IPS-NIHi7 (cell line): ENCODE measurements at regions not wholly inside any gene's neighbourhood (a gene's known extent, or its start where the extent isn't known, plus 50 kb on each side); places are given as distances from the start of the nearest gene placed in this dataset.

Experiments used
- DNase-seq: peaks from one replicate; pipeline ENCODE4 v3.0.0; 2012; ENCODE audit warnings: mixed read lengths; ENCODE audit errors: extremely low spot score

DNA sequence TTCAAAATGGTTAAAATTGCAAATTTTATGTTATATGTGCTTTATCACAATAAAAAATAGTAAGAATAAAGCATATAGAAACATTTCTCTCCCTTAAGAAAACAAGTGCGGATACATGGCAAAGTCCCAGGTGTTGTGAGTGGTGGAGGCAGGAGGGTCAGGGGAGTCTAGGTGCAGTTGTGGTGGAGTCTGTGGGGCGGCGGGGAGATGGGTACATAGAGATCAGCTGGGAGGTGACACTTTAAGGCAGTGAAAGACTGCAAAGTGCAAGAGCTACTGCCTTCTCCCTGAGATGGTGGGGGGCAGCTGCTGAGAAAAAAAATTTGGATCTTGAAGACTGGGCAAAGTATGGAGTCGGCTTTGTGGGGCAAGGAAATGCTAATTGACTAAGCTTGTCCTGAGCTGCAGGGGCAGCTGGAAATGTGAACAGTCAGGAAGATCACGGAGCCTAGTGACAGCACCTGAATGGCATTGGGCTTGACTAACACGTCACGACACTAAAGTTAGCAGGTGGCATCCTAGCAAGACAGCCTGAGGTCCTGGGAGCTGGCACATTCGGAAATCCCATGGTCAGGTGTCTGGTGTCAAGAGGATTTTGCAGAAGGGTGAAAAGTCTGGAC lies 72.9 kb upstream of the IRS2 start:
- DNase-seq, result no peak

- DNase-seq, result no peak
These were observed 71.9 kb upstream of the IRS2 start for GRCh38 chr13:109858319-109858718.

GRCh38 chr13:109857803-109858202 lies 71.4 kb upstream of the IRS2 start:
- no peak for DNase-seq

- DNase-seq, result no peak
These were observed 70.9 kb upstream of the IRS2 start for GRCh38 chr13:109857325-109857724.

GRCh38 chr13:109856350-109856749 lies 70.0 kb upstream of the IRS2 start:
- no peak for DNase-seq

DNA sequence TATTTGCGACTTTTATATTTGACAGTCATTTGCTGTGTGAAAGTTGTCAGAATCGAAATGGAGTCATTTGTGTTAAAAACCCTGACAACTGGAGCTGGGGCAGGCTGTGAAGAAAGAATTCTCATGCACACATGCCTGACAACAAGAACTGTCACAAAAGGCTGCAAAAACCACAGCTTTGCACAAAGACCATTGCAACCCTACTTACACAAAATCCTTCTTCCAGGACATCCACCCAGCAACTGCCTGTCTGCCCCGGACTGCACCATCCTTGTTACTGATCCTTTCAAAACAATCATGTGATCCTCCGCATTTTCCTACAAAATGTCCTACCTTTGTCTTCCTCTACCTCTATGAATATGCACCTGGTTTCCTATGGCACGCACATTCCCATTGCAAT lies 66.8 kb upstream of the IRS2 start:
- no peak for DNase-seq

- no peak for DNase-seq
These were observed 59.8 kb upstream of the IRS2 start for GRCh38 chr13:109846185-109846584.

DNA sequence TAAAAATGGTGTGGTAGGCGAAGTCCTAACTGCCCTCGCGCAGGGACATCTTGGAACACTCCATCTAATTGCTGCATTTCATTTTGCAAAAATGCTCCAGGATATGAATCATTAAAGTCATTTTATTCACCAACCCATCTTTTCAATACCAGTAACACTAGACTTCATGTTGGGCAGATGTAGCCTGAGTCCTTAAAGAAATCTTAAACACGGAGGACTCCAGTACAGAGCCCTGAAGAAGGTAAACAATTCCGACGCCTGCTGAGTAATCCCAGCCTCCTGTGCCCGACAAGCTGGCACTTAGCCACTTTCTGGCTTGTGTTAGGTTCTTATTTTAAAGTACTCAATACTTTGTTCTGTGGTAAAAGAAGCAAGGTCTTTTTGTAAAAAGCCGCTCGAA lies 58.0 kb upstream of the IRS2 start:
- DNase-seq, result no peak

GRCh38 chr13:109843695-109844094 lies 57.3 kb upstream of the IRS2 start:
- no peak for DNase-seq

GRCh38 chr13:109842212-109842920 lies 56.0 kb upstream of the IRS2 start:
- no peak for DNase-seq

DNA sequence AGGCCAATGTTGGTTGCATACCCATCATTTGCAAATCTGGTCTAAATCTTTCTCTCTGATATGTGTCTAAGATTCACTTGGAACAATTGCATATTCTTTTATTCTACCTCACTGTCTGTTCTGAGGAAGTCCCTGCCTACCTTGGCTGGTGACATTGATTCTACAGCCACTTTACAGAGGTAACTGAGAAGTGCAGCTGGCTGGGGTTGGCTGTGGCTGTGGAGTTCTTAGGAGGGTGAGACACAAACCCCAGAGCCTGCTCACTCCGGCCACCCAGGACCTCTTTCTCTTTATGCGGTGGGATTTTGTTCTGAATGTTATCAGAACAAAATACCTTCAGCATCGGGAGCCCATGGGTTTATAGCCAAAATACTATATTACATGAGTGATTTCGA lies 54.5 kb upstream of the IRS2 start:
- DNase-seq, result no peak

DNA sequence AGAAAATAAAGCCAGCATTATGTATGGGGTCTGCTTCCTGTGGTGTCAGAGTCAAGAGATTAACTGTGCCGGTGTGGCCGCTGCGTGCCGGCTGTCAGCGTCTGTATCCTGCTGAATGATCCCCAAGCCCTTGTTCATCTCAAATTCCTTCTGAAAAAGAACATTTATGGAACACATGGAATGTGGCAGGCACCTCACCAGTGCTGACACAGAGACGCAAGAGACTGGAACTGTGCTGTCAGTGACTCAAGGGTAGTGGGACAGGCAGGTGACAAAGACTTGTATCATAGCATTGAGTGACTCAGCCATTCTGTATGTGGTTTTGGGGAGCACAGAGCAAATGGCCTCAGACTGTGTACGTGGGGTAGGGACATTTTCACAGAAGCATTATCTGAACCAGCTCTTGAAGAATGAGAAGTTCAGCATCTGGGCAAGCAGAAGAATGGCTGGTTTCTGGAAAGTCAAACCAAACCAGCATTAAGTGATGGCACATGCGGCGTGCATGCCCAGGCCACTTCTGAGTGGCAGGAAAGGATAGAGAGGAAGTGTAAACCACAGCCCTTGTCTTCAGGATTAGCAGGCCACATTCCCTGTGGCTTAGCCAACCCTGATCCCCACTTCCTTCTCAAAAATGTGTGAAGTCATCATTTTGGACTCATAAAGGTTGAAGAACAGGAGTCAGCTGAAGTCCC lies 54.0 kb upstream of the IRS2 start:
- no peak for DNase-seq

- no peak for DNase-seq
These were observed 50.5 kb upstream of the IRS2 start for GRCh38 chr13:109836629-109837607.
